ENCODE measurements at regions not wholly inside any gene's neighbourhood (a gene's known extent, or its start where the extent isn't known, plus 50 kb on each side); places are given as distances from the start of the nearest gene placed in this dataset.

DNA sequence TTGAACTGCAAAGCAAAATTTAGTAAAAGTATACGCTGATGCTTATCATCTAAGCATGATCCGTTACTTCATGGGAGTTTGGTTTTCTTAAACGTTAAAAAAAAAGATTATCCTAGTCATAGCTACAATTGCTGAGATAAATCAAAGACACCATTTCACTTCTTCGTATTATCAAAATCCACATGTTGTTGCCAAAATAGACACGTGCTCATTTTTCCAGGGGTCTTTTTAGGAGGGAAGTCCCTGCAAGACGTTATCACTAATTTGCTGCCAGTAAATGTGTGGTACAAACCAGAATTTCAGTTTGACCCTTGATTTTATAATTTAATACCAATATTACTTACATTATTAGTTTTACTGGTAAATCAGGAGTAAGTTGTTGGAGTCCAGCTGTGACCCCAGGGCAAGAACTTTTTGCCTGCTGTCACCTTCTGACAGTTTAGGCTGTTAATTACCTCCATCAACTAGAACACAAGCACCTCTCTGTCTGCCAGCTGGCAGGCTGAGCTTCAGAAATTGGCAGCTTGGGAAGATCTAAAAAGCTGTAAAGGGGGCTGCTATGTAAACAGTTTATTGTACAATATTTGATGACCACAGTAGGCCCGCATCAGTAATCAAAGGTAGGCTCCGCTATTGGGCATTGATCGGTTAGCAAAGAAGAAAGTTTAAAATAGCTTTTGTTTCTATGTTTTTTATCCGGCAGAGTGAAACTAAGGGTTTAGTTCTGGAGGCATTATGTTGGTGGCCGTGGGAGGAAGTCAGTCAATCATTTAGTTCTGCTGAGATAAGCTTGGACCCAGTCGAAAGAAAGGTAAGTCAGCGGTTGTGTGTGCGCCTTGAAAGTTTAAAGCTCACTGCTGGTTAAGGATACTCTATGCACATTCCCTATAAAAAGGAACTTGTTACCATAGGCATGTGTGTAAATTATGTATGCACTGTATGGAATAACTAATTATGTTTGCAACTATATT, 196.4 kb downstream of the FBXO8 start:
- TF ChIP-seq POLR2AphosphoS5 (IDR thresholded peaks at IDR 0.05; ENCODE audit: low read depth, low read length): no peak
- TF ChIP-seq, protein P1, sequence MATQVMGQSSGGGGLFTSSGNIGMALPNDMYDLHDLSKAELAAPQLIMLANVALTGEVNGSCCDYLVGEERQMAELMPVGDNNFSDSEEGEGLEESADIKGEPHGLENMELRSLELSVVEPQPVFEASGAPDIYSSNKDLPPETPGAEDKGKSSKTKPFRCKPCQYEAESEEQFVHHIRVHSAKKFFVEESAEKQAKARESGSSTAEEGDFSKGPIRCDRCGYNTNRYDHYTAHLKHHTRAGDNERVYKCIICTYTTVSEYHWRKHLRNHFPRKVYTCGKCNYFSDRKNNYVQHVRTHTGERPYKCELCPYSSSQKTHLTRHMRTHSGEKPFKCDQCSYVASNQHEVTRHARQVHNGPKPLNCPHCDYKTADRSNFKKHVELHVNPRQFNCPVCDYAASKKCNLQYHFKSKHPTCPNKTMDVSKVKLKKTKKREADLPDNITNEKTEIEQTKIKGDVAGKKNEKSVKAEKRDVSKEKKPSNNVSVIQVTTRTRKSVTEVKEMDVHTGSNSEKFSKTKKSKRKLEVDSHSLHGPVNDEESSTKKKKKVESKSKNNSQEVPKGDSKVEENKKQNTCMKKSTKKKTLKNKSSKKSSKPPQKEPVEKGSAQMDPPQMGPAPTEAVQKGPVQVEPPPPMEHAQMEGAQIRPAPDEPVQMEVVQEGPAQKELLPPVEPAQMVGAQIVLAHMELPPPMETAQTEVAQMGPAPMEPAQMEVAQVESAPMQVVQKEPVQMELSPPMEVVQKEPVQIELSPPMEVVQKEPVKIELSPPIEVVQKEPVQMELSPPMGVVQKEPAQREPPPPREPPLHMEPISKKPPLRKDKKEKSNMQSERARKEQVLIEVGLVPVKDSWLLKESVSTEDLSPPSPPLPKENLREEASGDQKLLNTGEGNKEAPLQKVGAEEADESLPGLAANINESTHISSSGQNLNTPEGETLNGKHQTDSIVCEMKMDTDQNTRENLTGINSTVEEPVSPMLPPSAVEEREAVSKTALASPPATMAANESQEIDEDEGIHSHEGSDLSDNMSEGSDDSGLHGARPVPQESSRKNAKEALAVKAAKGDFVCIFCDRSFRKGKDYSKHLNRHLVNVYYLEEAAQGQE (IDR thresholded peaks at IDR 0.05; ENCODE audit: insufficient read depth in 1 of 2, low read depth in 2 of 2, low read length in 2 of 2): no peak
- TF ChIP-seq TAF1 (IDR thresholded peaks at IDR 0.05; ENCODE audit: borderline replicate concordance, insufficient read depth, low read length): no peak
- no peak for TF ChIP-seq FOXP2 (optimal IDR thresholded peaks at IDR 0.05; ENCODE audit: borderline replicate concordance, extremely low read depth, extremely low read length, insufficient read depth)
- TF ChIP-seq SIN3A (IDR thresholded peaks at IDR 0.05; ENCODE audit: borderline replicate concordance, insufficient read depth, low read length): no peak

GRCh38 chr4:174084981-174085380, 198.5 kb downstream of the FBXO8 start:
- TF ChIP-seq SIN3A (IDR thresholded peaks at IDR 0.05; ENCODE audit: borderline replicate concordance, insufficient read depth, low read length) (no peak), FOXP2 (optimal IDR thresholded peaks at IDR 0.05; ENCODE audit: borderline replicate concordance, extremely low read depth, extremely low read length, insufficient read depth) (no peak), POLR2AphosphoS5 (IDR thresholded peaks at IDR 0.05; ENCODE audit: low read depth, low read length) (no peak), TAF1 (IDR thresholded peaks at IDR 0.05; ENCODE audit: borderline replicate concordance, insufficient read depth, low read length) (no peak)
- TF ChIP-seq, protein P1 (IDR thresholded peaks at IDR 0.05; ENCODE audit: insufficient read depth in 1 of 2, low read depth in 2 of 2, low read length in 2 of 2): no peak

GRCh38 chr4:174084542-174084941, 198.9 kb downstream of the FBXO8 start:
- TF ChIP-seq FOXP2 (optimal IDR thresholded peaks at IDR 0.05; ENCODE audit: borderline replicate concordance, extremely low read depth, extremely low read length, insufficient read depth) (no peak), SIN3A (IDR thresholded peaks at IDR 0.05; ENCODE audit: borderline replicate concordance, insufficient read depth, low read length) (no peak), TAF1 (IDR thresholded peaks at IDR 0.05; ENCODE audit: borderline replicate concordance, insufficient read depth, low read length) (no peak), POLR2AphosphoS5 (IDR thresholded peaks at IDR 0.05; ENCODE audit: low read depth, low read length) (no peak)
- TF ChIP-seq, protein P1 (IDR thresholded peaks at IDR 0.05; ENCODE audit: insufficient read depth in 1 of 2, low read depth in 2 of 2, low read length in 2 of 2): no peak

GRCh38 chr4:174080361-174080760, 203.1 kb downstream of the FBXO8 start:
- TF ChIP-seq SIN3A (IDR thresholded peaks at IDR 0.05; ENCODE audit: borderline replicate concordance, insufficient read depth, low read length) (no peak), TAF1 (IDR thresholded peaks at IDR 0.05; ENCODE audit: borderline replicate concordance, insufficient read depth, low read length) (no peak), POLR2AphosphoS5 (IDR thresholded peaks at IDR 0.05; ENCODE audit: low read depth, low read length) (no peak), FOXP2 (optimal IDR thresholded peaks at IDR 0.05; ENCODE audit: borderline replicate concordance, extremely low read depth, extremely low read length, insufficient read depth) (no peak)
- TF ChIP-seq, protein P1 (IDR thresholded peaks at IDR 0.05; ENCODE audit: insufficient read depth in 1 of 2, low read depth in 2 of 2, low read length in 2 of 2): no peak

All from PFSK-1 (cell line).